ENCODE measurements at regions not wholly inside any gene's neighbourhood (a gene's known extent, or its start where the extent isn't known, plus 50 kb on each side); places are given as distances from the start of the nearest gene placed in this dataset.
"Not testable (repeated sequence)": the region's sequence is repeated elsewhere in the genome, so short reads cannot be mapped to it uniquely, and the experiment has no call there.

DNA sequence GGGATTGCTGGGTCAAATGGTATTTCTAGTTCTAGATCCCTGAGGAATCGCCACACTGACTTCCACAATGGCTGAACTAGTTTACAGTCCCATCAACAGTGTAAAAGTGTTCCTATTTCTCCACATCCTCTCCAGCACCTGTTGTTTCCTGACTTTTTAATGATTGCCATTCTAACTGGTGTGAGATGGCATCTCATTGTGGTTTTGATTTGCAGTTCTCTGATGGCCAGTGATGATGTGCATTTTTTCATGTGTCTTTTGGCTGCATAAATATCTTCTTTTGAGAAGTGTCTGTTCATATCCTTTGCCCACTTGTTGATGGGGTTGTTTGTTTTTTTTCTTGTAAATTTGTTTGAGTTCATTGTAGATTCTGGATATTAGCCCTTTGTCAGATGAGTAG, 220.3 kb downstream of the NPR3 start:
- TF ChIP-seq CTCF, POLR2A, POLR2AphosphoS5 (IDR thresholded peaks at IDR 0.05): not testable (repeated sequence)
